HCT116 (cell line): ENCODE measurements at regions not wholly inside any gene's neighbourhood (a gene's known extent, or its start where the extent isn't known, plus 50 kb on each side); places are given as distances from the start of the nearest gene placed in this dataset.
"Not testable (repeated sequence)": the region's sequence is repeated elsewhere in the genome, so short reads cannot be mapped to it uniquely, and the experiment has no call there.

Experiments
- ATAC-seq: fragments of 200-7000 bp; cut with Tn5 transposase; 2 replicates; pipeline ENCODE4 v1.9.1; 2020; ENCODE audit warnings: mild to moderate bottlenecking, moderate library complexity
- BruUV-seq: library from RNA; stranded (reverse); fragments of 400-500 nt; replicated peaks from 2 replicates; lab custom pipeline; 2021; lab: Mats Ljungman, UMichigan
- CTCF ChIA-PET: fragments of 300-600 bp; sonication (Branson Sonifier 250); formaldehyde crosslinking; loops from one replicate; lab custom pipeline; 2021; ENCODE audit warnings: antibody characterized with exemption; lab: Charles Lee
- POLR2A ChIA-PET: fragments of 300-600, 350-600 bp; sonication (Branson Sonifier 250); formaldehyde crosslinking; loops from one replicate; lab custom pipeline; 2021; ENCODE audit warnings: antibody characterized with exemption; lab: Charles Lee
- RAD21 ChIA-PET, 2 experiments: fragments of 300-600 bp; sonication (Branson Sonifier 250); formaldehyde crosslinking; loops; one replicate each; lab custom pipeline; 2023; ENCODE audit warnings: low total read pairs in 2 of 2; ENCODE audit not compliant: uncharacterized antibody in 2 of 2, unreplicated experiment in 2 of 2, low non-redundant PET in 1 of 2; lab: Charles Lee
- DNase-seq: peaks from one replicate; pipeline ENCODE4 v3.0.0-alpha.2; 2010; ENCODE audit warnings: low read depth, low spot score
- H2AFZ ChIP-seq: fragments of 200-600 bp; shearing (Covaris generic), sonication (generic); 2 replicates; pipeline ENCODE4 v1.6.1; 2017; ENCODE audit warnings: low read depth, mixed run types, mixed read lengths, antibody characterized with exemption, low read length; ENCODE audit not compliant: poor library complexity, severe bottlenecking
- H3K27ac ChIP-seq: 2 replicates; pipeline ENCODE4 v1.5.1; 2012; ENCODE audit warnings: low read depth, low read length
- H3K27me3 ChIP-seq: fragments of 200-600 bp; sonication (generic); 2 replicates; pipeline ENCODE4 v1.6.1; 2016; ENCODE audit warnings: mixed run types, low read length, mixed read lengths; ENCODE audit not compliant: insufficient read depth
- H3K36me3 ChIP-seq, 2 experiments: fragments of 200-500 bp in 1 of 2; fragments of 200-600 bp in 1 of 2; sonication (Bioruptor generic) in 1 of 2; sonication (generic) in 1 of 2; 2 replicates each; pipeline versions ENCODE4 v1.5.1 to v1.6.1; 2014 to 2016; ENCODE audit warnings: low read length in 2 of 2, inconsistent platforms in 1 of 2, mixed read lengths in 1 of 2, mixed run types in 1 of 2; ENCODE audit not compliant: insufficient read depth in 2 of 2, control insufficient read depth in 1 of 2
- H3K4me1 ChIP-seq, 2 experiments: fragments of 200-600 bp in 1 of 2; sonication (generic) in 1 of 2; 2 replicates each; pipeline versions ENCODE4 v1.5.1 to v1.6.1; 2012 to 2017; ENCODE audit warnings: low read length in 2 of 2, inconsistent platforms in 1 of 2, mild to moderate bottlenecking in 1 of 2, mixed read lengths in 1 of 2, mixed run types in 1 of 2, moderate library complexity in 1 of 2; ENCODE audit not compliant: insufficient read depth in 2 of 2, control insufficient read depth in 1 of 2
- H3K4me2 ChIP-seq: fragments of 200-600 bp; sonication (generic); 2 replicates; pipeline ENCODE4 v1.6.1; 2017; ENCODE audit warnings: mixed run types, low read length, mixed read lengths
- H3K4me3 ChIP-seq, 2 experiments: fragments of 200-600 bp in 1 of 2; sonication (generic) in 1 of 2; replicated peaks in 1 of 2; 2 replicates each; pipeline ENCODE4 v1.5.1; 2011 to 2016; ENCODE audit warnings: low read length in 2 of 2, control low read depth in 1 of 2, low read depth in 1 of 2, mild to moderate bottlenecking in 1 of 2, mixed read lengths in 1 of 2, mixed run types in 1 of 2
- H3K79me2 ChIP-seq: fragments of 200-600 bp; sonication (generic); 2 replicates; pipeline ENCODE4 v1.6.1; 2017; ENCODE audit warnings: mild to moderate bottlenecking, mixed run types, low read length, moderate library complexity, mixed read lengths; ENCODE audit not compliant: insufficient read depth
- H3K9ac ChIP-seq: fragments of 200-600 bp; sonication (generic); 2 replicates; pipeline ENCODE4 v1.6.1; 2016; ENCODE audit warnings: low read length, mixed read lengths
- H3K9me2 ChIP-seq: fragments of 200-600 bp; sonication (generic), shearing (Covaris generic); 2 replicates; pipeline ENCODE4 v1.6.1; 2017; ENCODE audit warnings: mixed run types, mild to moderate bottlenecking, moderate library complexity; ENCODE audit not compliant: insufficient read depth
- H3K9me3 ChIP-seq, 2 experiments: fragments of 200-500 bp in 1 of 2; fragments of 200-600 bp in 1 of 2; sonication (Bioruptor generic) in 1 of 2; sonication (generic) in 1 of 2; 2 replicates each; pipeline ENCODE4 v1.6.1; 2014 to 2017; ENCODE audit warnings: low read length in 2 of 2, mixed read lengths in 2 of 2, inconsistent platforms in 1 of 2, low read depth in 1 of 2, mild to moderate bottlenecking in 1 of 2, mixed run types in 1 of 2, moderate library complexity in 1 of 2; ENCODE audit not compliant: control insufficient read depth in 1 of 2, insufficient read depth in 1 of 2
- H4K20me1 ChIP-seq: fragments of 200-600 bp; sonication (generic), shearing (Covaris generic); 2 replicates; pipeline ENCODE4 v1.6.1; 2017; ENCODE audit warnings: mixed run types, mild to moderate bottlenecking, moderate library complexity; ENCODE audit not compliant: insufficient read depth
- ATF3 ChIP-seq: IDR thresholded peaks from 2 replicates; pipeline ENCODE4 v1.6.1; 2012
- CBX3 ChIP-seq: IDR thresholded peaks from 2 replicates; pipeline ENCODE4 v1.6.1; 2012; ENCODE audit warnings: low read depth
- CEBPB ChIP-seq: IDR thresholded peaks from 2 replicates; pipeline ENCODE4 v1.6.1; 2012; ENCODE audit warnings: low read depth
- CTCF ChIP-seq, 3 experiments: fragments of 200-600 bp in 1 of 3; sonication (generic) in 1 of 3; IDR thresholded peaks in 2 of 3; conservative IDR thresholded peaks in 1 of 3; 2 replicates each; pipeline ENCODE4 v1.5.1; 2012 to 2017; ENCODE audit warnings: low read depth in 2 of 3, low read length in 2 of 3, antibody characterized with exemption in 1 of 3, borderline replicate concordance in 1 of 3, control low read depth in 1 of 3, mild to moderate bottlenecking in 1 of 3, mixed read lengths in 1 of 3, mixed run types in 1 of 3, moderate library complexity in 1 of 3; ENCODE audit not compliant: insufficient read depth in 1 of 3
- EGR1 ChIP-seq: IDR thresholded peaks from 2 replicates; pipeline ENCODE4 v1.6.1; 2012; ENCODE audit warnings: low read depth
- ELF1 ChIP-seq: IDR thresholded peaks from 2 replicates; pipeline ENCODE4 v1.6.1; 2012; ENCODE audit warnings: low read depth, borderline replicate concordance
- EZH2phosphoT487 ChIP-seq: fragments of 200-600 bp; IDR thresholded peaks from 2 replicates; pipeline ENCODE4 v1.6.1; 2018; ENCODE audit warnings: antibody characterized with exemption, borderline replicate concordance
- FOSL1 ChIP-seq: IDR thresholded peaks from 2 replicates; pipeline ENCODE4 v1.6.1; 2012; ENCODE audit warnings: low read depth
- JUND ChIP-seq: IDR thresholded peaks from 2 replicates; pipeline ENCODE4 v1.6.1; 2012
- MAX ChIP-seq: IDR thresholded peaks from 2 replicates; pipeline ENCODE4 v1.6.1; 2012
- POLR2A ChIP-seq: IDR thresholded peaks from 2 replicates; pipeline ENCODE4 v1.7.0; 2011; ENCODE audit warnings: borderline replicate concordance; ENCODE audit not compliant: insufficient read depth, insufficient read length; ENCODE audit errors: extremely low read depth
- RAD21 ChIP-seq: IDR thresholded peaks from 2 replicates; pipeline ENCODE4 v1.6.1; 2012; ENCODE audit warnings: low read depth, mild to moderate bottlenecking
- SIN3A ChIP-seq: IDR thresholded peaks from 2 replicates; pipeline ENCODE4 v1.6.1; 2012; ENCODE audit warnings: low read depth
- SRF ChIP-seq: IDR thresholded peaks from 2 replicates; pipeline ENCODE4 v1.6.1; 2012; ENCODE audit warnings: low read depth
- TCF7L2 ChIP-seq: IDR thresholded peaks from 2 replicates; pipeline ENCODE4 v1.7.0; 2011; ENCODE audit warnings: borderline replicate concordance, inconsistent platforms; ENCODE audit not compliant: insufficient read depth, insufficient read length; ENCODE audit errors: extremely low read depth
- ZBTB33 ChIP-seq: IDR thresholded peaks from 2 replicates; pipeline ENCODE4 v1.6.1; 2011; ENCODE audit warnings: mild to moderate bottlenecking, low read length, moderate library complexity; ENCODE audit not compliant: insufficient replicate concordance; ENCODE audit errors: extremely low read depth
- ZFX ChIP-seq: fragments of 450-650 bp; IDR thresholded peaks from 2 replicates; pipeline ENCODE4 v1.6.1; 2017
- intact Hi-C: fragments of 100-400 bp; cut with micrococcal nuclease; formaldehyde crosslinking; loops from 2 replicates; pipeline ENCODE4 v1.10.0; 2022

GRCh38 chr7:67673861-67674260 lies 677.2 kb downstream of the TYW1 start:
- CTCF ChIA-PET, result no interaction called here
- BruUV-seq, result no TSS peak
- no peaks in the 10 kb centered on the region for H3K36me3 ChIP-seq
- POLR2A ChIA-PET, result no interaction called here
- H3K9ac ChIP-seq, result no peak overlapping the region
- intact Hi-C loops, result no loop called here
- H3K4me2 ChIP-seq, result no peak overlapping the region
- peaks cover 0 to 9% of the 10 kb centered on the region in 2 experiments; a peak in 2 of 4 replicates for H3K9me3 ChIP-seq
- no peaks in the 10 kb centered on the region for H4K20me1 ChIP-seq
- no peak overlapping the region for H2AFZ ChIP-seq
- H3K27me3 ChIP-seq, result no peaks in the 10 kb centered on the region
- ATAC-seq (no peak), DNase-seq (no peak)
- no peaks in the 10 kb centered on the region for H3K79me2 ChIP-seq
- H3K27ac ChIP-seq, result no peak overlapping the region
- no peaks in the 10 kb centered on the region for H3K4me1 ChIP-seq
- H3K9me2 ChIP-seq, result no peaks in the 10 kb centered on the region
- RAD21 ChIA-PET, result no interaction called here
- no peak overlapping the region for H3K4me3 ChIP-seq
- TF ChIP-seq CBX3 (no peak), MAX (no peak), EGR1 (no peak), ELF1 (no peak), FOSL1 (no peak), SIN3A (no peak), SRF (no peak), CEBPB (no peak), TCF7L2 (no peak), JUND (no peak), POLR2A (no peak), RAD21 (no peak), ZFX (no peak), ZBTB33 (no peak), CTCF (IDR thresholded peaks at IDR 0.05 in 2 of 3, conservative IDR thresholded peaks at IDR 0.05 in 1 of 3; ENCODE audit: borderline replicate concordance in 1 of 3, insufficient read depth in 1 of 3, low read depth in 2 of 3, low read length in 2 of 3) (no peak), EZH2phosphoT487 (no peak), ATF3 (no peak)

GRCh38 chr7:67674862-67675261 lies 678.2 kb downstream of the TYW1 start:
- ATAC-seq, H3K4me3 ChIP-seq, H3K9me2 ChIP-seq, H3K9me3 ChIP-seq, H4K20me1 ChIP-seq, POLR2A ChIA-PET, H3K27me3 ChIP-seq, H3K36me3 ChIP-seq, CTCF ChIA-PET, H3K9ac ChIP-seq, RAD21 ChIA-PET, DNase-seq, BruUV-seq, H3K4me1 ChIP-seq, intact Hi-C loops, H3K79me2 ChIP-seq, H3K4me2 ChIP-seq, H3K27ac ChIP-seq, H2AFZ ChIP-seq: not testable (repeated sequence)
